Activated naive CD8-positive, alpha-beta T cell treated with anti-CD3 and anti-CD28 coated beads, Interleukin-2, amount 50 U/mL, for 16 hours (primary cell): ENCODE measurements at regions not wholly inside any gene's neighbourhood (a gene's known extent, or its start where the extent isn't known, plus 50 kb on each side); places are given as distances from the start of the nearest gene placed in this dataset.
"Not testable (repeated sequence)": the region's sequence is repeated elsewhere in the genome, so short reads cannot be mapped to it uniquely, and the experiment has no call there.

Source experiments
- DNase-seq: peaks from one replicate; pipeline ENCODE4 v3.0.0-alpha.2; 2020; ENCODE audit warnings: low read depth, low spot score

DNA sequence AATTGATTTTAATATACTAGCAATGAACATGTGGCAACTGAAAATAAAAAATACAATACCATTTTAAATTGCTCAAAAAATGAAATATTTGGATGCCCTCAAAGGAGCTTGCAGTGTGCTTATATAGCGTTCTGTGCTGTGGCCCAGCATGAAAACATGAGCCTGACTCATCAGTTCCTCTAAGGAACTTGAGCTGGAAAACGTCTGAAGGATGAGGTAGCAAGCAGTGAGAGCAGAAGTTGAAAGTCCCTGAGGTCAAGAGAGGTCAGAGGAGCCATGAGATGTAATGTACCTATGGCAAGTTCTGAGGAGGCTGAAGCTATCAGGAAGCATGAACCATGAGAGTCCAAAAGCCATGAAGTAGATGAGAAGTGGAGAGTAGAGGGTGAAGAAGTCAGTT is 59.7 kb downstream of the HMGB3 start:
- DNase-seq, result no peak

DNA sequence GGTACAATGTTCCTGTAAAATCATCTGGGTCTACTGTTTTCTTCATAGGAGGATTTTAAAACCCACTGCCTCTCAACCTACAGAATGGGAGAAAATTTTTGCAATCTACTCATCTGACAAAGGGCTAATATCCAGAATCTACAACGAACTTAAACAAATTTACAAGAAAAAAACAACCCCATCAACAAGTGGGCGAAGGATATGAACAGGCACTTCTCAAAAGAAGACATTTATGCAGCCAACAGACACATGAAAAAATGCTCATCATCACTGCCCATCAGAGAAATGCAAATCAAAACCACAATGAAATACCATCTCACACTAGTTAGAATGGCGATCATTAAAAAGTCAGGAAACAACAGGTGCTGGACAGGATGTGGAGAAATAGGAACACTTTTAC is 83.2 kb downstream of the HMGB3 start:
- not testable (repeated sequence) for DNase-seq

DNA sequence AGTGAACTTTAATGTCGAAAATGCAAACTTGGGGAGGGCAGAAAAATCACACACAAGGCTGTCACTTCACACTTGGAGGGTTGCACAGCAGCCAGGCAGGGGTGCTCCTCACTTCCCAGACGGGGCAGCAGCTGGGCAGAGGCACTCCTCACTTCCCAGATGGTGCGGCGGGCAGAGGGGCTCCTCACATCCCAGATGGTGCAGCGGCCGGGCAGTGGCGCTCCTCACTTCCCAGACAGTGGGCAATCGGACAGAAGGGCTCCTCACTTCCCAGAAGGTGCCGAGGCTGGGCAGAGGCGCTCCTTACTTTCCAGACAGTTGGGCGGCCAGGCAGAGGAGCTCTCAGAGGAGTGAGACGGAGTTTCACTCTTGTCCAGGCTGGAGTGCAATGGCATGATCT is 90.6 kb downstream of the HMGB3 start:
- no peak for DNase-seq

DNA sequence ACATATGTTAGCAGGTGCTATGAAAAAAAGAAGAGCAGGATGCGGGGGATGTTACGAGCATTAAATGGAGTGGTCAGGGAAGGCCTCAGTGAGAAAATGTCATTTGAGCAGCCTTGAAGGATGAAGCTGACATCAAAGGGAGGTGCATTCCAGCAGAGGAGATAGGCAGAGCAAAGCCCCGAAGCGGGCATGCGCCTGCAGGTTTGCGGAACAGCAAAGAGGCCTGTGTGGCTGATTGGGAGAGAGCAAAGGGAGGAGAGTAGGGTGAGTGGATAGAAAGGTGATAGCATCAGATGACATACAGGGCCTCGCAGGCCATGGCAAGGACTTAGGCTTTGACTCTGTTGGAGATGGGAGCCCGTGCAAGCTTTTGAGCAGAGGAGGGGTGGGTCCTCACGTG is 95.4 kb upstream of the GPR50 start:
- no peak for DNase-seq

DNA sequence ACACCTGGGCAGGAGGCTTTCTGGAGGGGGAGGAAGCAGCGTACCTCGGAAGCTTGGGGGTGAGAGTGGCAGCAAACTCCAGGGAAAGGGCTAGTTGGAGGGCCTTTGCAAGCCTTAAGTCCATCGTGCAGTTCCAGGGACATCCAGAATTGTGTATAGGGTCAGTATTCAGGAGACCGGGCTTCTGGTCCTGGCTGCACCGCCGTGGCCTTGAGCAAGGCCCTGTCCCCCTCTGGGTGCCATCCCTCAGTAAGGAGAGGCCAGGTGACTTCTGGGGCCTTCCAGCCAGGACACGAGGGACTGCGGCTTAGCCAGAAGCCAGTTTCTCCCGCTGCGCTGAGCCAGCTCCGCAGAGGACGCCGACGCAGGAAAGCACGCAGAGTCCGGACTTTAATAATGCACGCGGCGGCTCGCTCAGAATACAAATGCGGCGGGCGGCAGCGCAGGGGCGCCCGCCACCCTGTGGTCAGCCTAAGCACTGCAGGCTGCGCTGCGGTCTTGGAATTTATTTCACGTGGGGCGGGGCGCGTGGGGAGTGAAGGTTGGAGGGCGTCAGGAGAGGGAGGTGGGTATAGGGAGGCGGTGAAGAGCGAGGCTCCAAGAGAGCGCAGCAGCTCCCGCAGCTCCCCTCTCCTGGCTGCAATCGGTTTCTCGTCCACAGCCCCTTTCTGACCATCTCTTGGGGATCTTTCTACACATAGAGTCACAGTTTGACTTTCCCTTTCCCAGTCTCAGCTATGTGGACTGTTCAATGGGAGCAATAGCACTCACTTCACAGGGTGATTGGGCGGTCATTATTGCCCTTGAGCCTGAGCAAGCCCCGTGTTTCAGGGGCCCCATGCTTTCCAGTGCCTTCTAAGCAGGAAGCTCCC is 94.1 kb upstream of the GPR50 start:
- DNase-seq, result peak; percentile 6

DNA sequence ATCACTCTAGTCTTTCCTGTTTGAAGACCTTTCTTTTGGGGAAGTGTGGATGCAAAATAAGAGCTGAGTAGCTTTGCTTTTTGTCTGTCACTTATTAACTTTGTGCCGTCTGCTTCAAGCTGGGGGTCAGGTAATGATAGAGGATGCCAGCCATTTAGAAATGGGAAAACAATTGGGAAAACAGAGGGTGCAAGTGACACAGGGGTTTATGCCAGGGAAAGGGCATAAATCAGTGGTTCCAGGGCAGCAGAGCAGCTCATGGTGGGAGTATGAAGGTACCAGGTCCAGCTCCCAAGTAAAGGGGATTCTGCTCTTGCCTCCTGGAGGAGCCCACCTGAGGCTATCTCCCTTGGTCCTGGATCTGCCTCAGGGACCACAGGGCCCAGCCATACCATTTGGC is 91.9 kb upstream of the GPR50 start:
- DNase-seq, result no peak

DNA sequence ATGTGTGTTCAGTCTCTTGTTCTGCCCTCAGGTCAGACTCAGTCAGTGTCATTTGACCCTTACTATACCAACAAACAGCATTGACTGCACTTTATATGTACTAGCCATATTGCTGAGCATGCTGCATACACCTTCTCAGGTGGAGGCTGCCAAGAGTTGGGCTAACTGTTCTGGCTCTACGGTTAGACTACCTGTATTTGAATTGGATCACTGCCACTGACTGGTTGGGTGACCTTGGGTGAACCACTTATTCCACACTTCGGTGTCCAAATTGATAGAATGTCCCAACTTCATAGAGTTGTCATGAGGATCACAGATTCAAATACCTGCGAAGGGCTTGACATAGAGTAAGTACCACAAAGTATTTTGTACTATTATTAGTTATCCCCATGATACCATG is 91.2 kb upstream of the GPR50 start:
- no peak for DNase-seq

DNA sequence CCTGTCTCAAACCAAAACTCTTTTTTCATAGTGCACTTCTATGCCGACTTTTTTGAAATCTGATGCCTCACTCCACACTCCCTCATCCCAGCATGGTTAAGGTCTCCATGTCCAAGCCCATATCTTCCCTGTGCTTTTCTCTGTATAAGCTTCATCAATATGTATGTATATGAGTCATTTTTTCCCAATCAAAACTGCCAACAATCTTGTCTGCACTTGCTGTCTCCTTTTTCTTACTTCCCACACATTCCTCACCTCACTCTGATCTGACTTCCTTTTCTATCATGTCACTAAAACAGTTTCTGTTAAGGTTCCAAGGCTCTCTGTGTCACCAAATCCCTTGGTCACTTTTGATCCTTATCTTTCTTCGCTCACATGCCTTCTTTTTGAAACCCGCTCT is 88.2 kb upstream of the GPR50 start:
- DNase-seq, result no peak

DNA sequence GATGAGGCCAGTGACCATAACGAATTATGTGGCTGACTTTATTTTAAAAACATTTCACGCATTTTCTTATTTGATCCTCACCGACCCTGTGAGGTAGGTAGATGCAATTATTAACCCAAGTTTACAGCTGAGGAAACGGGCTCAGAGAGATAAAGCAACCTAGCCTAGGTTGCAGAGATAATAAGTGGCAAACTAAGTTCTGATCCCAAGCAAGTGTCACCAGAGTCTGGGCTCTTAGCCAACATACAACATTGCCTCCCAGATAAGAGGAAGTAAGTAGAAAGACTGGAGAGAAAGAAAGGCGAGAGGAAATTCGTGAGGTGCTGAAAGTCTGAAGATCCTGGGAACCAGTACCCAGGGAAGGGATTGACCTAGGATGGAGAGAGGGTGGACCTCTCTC is 77.4 kb upstream of the GPR50 start:
- no peak for DNase-seq

DNA sequence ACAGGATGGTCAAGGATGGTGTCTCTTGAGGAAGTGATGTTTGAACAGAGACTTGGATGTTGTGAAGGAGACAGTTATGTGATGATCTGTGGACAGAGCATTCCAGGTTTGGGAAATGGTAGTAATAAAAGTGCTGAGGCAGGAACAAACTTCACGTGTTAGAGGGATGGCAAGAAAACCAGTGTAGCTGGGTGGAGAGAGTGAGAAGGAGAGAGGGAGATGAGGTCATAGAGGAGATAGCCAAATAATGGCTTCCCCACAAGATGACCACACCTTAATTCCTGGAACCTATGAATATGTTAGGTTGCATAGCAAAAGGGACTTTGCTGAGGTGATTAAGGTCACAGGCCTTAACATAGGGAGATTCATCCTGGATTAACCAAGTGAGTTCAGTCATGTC is 75.6 kb upstream of the GPR50 start:
- no peak for DNase-seq

DNA sequence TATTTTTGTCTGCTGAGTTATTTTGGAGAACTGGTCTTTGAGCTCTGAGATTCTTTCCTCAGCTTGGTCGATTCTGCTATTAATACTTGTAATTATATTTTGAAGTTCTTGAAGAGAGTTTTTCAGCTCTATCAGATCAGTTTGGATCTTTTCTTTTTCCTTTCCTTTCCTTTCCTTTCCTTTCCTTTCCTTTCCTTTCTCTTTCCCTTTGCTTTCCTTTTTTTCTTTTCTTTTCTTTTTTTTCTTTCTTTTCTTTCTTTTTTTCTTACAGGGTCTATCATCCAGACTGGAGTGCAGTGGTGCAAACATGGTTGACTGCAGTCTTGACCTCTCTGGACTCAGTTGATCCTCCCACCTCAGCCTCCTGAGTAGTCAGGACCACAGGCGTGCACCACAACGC is 63.2 kb upstream of the GPR50 start:
- not testable (repeated sequence) for DNase-seq
